HG03521 (cell line): ENCODE measurements at regions not wholly inside any gene's neighbourhood (a gene's known extent, or its start where the extent isn't known, plus 50 kb on each side); places are given as distances from the start of the nearest gene placed in this dataset.
A peak's percentile ranks its signal among the peaks of the same experiment; 100 is the strongest.

Experiments used
- ATAC-seq: cut with Tn5 transposase; IDR thresholded peaks from one replicate; pipeline ENCODE4 v1.9.1; 2021; ENCODE audit warnings: mild to moderate bottlenecking, moderate library complexity; ENCODE audit not compliant: unreplicated experiment

DNA sequence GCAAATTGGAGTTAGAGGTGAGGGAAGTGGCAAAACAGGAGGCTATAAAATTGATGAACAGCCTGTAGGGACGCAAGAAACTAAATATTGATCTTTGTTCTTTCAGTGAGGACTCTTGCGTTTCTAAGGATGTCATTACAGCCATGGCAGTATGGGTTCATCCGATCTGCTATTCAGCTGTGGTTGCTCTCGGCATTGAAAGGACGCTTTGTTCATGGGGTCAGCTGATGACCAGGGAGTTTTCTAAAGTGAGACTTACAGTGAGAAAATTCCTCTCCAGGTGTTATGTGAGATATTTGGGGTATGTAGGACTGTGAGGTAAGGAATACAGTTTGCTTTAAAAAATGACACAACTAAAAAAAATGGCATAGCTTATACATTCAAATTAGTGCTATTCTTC is 52.7 kb upstream of the PELI1 start:
- no peak for ATAC-seq

DNA sequence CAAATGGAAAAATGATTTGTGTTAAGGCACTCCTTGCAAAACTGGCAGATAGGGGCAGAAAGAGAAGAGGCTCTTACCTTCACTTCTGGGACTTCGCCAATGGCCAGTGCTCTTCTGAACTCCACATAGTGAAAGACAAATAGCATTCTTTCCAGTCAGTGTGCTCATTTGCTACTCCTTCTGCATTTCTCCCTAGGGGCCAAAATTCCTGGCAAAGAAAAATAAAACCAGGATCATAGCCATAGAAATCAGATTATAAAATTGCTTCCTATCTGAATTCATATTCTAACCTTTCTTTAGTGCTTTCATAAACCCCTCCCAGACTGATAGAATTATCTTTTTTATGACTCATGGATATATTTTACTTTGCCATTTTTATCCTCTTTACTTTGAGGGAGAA is 56.9 kb upstream of the PELI1 start:
- ATAC-seq, result no peak

DNA sequence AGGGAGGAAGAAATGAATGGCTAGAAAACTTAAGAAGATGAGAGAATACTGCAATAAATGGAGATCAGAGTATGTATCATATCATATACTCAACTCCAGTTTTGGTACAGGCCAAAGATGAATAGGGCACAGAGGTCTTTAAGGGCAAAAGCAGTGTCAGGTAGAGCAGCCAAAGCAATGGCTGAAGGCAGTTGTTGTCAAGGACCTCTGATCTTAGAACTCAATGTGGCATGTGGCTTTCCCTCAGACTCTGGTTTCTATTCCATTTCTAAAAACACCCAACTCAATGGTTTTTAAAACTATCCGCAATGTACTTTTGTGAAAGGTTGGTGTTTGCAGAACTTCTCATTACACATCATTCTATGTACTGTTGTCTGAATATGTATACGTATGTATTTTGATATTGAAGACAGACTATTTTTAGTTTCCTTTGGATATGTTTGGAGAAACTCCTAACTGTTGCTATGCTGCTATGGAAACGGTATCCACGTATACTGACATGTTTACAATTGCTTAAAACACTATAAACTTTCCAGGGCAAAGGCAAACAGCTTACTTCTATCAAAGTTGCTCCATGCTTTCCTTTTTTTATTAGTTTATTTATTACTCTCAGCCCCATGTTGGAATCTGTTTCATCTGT is 58.1 kb upstream of the PELI1 start:
- no peak for ATAC-seq

DNA sequence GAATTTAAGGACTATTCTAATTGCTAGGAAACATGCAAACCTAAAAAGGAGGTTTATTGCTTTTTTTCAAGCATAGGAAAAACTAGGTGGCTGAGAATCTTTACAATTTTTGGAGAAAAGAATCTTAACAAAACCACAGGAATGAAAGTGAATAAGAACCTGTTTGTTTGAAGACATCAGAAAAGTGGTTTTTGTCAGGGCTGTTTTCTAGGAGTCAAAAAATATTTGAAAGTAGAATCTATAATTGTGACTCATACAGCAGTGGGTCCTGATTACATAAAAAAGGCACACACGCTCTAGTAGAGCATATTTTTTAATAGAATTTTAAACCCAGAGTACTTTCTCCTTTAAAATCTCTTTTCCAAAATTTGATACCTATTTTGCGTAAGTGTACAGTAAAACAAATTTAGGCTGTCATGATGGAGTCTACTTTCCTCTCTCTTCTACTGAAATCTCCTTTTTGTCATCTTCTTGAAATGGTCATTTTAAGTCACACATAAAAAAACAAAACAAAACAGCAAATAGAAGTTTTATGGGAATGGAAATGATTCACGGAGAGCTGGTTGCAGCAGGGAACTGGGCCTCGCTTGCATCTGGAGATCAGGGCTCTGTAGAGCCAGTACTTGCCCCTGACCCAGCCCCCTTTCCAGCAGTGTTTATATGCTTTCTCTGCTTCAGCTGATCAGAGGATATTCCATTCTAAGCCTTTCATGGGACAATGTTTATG is 59.1 kb upstream of the PELI1 start:
- no peak for ATAC-seq

DNA sequence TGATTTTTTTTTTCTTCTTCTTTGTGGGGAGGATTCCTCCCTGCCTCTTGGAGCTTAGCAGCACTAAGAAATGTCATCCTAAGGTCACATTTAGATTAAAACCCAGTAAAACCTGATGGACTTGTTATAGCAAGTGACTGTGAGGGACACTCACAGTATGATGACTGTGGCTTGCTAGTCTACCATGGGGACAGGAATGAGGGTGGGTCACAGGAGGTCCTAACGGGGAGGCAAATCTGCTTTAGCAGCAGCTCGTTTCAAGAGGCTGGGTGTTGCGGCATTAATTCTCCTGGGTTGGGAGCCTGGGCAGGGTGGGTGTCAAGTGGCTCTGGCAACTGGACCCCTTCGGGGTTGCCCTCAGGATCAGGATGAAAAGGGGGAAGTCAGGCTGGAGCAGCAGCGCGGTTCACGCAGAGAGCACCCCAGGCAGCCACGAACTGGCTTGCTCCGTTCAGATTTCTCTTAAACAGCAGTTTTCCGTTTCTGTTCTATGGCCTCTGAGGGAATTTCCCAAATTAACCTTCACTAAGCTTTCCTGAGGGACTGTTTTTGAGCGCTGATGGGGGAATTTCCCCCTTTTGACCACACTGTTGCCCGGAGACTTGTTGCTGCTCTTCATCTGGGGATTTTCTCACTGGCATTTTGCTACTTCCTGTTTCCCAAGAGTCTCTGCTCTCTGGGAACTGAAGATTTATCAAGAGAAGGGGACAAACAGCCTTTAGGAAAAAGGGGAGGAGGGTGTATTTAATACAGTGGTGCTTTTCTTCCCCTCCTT is 59.8 kb upstream of the PELI1 start:
- ATAC-seq, result peak; percentile 40

DNA sequence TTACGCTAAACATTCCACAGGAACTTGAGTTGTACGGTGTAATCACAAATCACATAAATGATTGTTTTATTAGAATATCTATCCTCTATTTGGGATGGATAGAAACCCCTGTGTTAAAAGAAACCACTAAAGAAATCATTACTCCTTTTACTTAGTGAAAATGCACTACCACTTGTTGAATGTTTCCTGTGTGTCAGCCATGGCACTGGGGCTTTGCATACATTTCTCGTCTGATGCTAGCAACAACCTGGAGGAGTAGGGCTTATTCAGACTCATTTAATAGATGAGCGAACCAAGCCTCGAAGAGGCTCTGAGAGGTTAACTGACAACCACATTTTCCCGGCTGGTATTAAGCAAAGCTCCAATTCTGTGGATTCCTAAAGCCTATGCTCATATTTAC is 60.5 kb upstream of the PELI1 start:
- no peak for ATAC-seq

DNA sequence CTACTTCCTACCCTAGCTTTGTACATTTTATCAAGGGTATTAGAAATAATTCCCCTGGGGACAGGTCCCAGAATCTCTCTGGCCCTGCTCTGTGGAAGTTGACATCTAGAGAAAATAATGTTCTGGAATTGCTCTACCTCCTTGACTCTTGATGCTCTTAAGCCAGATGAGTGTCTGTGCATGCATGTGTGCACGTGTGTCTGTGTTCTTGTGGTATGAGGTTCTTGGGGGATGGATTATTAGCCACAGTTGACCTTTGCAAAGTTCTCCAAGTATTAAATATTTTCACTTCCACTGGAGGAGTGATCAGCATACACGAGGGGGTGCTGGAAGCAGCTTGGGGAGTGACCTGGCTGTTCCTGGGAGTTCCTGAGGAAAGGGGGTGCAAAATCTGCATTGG is 61.2 kb upstream of the PELI1 start:
- no peak for ATAC-seq

DNA sequence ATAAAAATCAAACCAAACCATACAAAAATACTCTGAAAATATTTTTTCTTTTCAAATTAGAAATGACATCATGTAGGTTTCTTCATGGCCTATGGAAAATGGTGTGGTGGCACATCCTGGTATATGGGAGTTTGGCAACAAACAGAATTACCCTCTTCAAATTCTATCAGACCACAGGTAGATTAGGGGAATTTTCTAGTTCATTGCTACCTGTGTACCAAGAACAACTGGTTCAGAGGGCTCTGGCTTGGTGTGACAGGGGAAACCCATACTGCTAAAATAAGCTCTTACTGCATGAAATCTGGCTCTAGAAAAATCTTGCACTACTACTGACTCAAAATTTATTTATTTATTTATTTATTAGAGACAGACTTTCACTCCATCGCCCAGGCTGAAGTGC is 63.4 kb upstream of the PELI1 start:
- no peak for ATAC-seq

DNA sequence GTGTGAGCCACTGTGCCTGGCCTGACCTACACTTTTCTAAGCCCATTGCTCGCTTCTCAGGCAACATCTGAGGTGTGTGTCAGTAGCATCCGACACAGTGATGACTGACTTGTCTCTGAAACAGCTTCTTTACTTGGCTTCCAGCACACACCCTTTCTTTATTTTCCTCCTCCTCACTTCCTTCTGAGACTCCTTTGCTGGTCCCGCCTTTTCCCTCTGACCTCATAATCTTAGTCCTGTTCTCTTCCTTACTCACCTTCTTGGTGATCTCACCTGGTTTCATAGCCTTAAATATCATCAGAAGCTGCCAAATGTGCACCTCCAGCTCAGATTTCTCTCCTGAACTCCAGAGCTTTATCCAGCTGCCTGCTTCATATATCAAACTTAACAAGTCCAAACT is 66.6 kb upstream of the PELI1 start:
- ATAC-seq, result no peak

DNA sequence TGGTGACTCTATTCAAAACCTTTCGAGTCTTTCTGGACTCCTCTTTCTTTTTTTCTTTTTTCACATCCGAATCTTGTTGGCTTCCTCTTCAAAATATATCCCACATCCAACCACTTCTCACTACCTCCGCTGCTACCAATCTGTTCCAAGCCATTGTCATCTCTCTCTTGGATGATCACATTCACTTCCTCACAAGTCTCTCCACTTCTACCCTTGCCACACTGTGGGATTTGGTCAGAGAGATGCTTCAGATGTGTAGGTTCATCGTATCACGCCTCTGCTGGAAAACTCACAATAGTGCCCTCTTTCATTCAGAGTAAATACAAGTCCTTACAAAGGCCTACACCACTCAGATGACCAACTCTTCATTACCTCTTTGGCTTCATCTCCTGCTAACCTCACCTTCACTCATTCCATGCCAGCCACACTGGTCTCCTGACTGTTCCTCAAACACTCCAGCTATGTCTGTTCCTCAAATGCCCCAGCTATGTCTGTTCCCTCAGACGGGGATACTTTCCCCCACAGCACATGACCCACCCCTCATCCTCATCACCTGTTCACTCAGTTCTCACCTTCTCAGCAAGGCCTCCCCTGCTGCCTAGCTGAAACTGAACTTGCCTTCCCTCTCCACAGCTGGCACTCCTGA is 67.2 kb upstream of the PELI1 start:
- ATAC-seq, result no peak

DNA sequence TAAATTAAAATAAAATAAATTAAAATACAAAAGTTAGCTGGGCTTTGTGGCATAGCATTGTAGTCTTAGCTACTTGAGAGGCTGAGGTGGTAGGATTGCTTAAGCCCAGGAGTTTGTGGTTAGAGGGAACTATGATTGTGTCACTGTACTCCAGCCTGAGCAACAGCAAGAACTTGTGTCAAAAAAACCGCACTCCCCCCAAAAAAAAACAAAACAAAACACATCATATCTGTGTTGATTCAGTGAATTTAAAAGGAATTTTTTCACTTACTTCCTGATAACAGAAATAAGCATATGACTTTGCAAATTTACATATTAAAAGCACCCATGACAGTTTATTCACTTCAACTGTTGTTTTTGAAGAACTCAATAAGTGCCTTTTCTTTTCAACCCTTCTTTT is 68.1 kb upstream of the PELI1 start:
- ATAC-seq, result no peak

DNA sequence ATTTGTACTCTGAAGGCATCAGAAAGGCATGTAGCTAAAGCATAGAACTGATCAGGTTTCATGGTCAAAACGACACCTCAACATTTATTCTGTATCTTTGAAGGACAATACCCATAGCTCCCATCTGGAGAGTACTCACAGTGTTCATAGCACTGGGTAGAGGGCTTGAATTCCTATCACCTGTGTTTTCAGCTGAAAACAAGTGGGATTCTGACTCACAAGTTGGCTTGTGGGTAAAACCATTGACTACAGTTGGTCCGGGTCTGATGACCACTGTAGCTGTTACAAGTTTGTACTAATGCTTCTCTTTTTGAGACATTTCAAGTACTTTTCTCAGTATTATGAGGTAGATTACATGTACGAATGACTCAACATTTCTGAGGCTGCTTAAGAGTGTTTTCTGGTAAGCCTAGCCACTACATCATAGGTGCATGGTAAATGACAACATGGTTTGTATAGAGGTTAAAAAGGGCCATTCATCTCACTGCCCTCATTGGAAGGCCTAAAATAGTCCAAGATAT is 68.6 kb upstream of the PELI1 start:
- ATAC-seq, result peak; percentile 29

DNA sequence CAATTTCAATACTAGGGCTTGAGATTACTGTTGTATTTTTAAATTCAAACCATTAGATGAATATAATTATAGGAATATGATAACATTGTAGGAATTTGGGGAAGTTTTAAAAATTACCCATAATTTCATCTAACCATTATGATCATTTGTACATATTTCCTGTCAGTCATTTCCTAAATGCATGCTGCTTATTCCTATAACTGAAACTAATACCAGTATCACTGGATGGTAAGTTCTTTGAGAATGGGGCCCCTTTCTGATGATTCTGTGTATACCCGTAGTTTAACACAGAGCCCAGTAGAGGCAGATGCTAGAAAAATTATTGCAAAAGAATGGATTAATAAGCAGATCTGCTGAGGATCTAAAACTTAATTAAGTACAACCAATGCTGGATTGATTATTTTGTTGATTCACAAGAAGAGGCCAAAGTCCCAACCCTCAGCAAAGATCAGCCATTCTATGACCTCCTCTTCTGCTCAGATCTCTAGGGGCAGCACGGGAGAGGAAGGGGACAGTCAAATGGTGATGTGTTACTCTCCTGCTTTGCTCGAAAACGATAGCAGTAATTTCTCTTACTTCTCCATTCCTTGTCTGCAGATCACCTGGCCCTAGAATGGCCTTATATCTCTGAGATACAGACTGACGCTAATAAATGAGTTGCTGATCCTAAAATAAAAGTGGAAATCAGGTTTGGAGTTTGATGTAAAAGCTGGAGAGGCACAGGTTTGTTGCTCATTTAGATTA is 69.5 kb upstream of the PELI1 start:
- ATAC-seq, result peak; percentile 53

DNA sequence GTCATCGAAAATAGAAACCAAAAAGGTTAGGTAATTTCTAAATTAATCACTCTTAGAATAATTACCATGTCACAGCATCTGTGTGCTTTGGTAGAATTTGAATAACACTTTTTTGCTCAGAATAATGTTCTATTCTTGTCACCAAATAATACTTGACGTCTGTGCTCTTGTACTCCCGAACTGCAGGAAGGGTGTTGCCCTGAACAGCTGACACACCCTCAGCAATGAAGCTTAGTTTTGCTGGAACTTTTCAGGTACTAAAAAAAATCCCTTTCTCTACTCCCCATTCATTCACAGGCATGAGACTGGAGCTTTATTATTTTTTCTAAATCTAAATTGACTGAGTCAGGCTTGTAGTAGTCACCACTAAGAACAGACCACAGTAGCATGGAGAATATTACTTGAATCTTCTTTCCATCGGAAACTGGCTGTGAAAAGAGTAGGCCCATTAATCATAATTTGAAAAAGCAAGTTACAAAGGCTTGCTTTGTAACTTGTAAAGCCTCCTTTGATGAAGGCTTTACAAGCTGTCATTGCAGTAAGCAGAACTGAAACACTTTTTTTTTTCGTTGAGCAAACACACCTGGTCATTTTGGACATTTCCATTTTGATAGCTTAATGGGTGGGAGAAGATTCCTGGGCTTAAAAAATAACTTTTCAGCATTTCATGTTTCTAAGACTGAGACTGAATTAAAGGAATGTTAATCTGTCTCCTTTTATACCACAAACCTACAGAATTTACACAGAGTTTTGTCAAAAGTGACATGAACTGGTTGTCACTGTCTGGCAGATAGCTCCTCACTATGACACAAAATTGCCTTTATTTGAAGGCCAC is 70.3 kb upstream of the PELI1 start:
- peak; percentile 46 for ATAC-seq

DNA sequence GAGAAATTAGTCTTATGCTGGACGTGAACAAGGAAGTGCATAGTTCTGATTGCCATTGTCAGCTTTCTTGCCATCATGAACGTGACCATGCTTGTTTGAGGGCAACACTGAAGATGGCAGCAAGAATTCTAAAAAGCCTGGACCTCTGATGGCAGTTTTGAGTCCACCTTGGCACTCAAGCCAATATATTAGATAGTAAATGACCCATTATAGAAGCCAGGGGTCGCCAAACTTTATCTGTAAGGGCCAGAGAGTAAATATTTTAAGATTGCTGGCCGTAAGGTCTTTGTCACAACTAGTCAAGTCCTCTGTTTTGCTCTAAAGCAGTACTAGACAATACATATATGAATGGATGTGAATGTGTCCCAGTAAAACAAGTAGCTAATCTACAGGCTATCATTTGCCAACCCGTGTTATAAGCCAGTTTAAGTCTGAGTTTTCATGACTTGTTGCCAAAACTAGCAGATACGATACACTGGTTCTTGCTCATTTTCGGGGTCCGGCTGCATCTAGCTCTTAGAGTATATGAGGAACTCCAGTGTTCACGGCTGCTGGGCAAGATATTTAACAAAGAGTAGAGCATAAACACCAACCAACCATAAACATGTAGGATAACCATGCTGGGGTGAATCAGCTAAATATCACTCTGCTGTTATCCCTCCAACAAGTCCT is 73.1 kb upstream of the PELI1 start:
- no peak for ATAC-seq

DNA sequence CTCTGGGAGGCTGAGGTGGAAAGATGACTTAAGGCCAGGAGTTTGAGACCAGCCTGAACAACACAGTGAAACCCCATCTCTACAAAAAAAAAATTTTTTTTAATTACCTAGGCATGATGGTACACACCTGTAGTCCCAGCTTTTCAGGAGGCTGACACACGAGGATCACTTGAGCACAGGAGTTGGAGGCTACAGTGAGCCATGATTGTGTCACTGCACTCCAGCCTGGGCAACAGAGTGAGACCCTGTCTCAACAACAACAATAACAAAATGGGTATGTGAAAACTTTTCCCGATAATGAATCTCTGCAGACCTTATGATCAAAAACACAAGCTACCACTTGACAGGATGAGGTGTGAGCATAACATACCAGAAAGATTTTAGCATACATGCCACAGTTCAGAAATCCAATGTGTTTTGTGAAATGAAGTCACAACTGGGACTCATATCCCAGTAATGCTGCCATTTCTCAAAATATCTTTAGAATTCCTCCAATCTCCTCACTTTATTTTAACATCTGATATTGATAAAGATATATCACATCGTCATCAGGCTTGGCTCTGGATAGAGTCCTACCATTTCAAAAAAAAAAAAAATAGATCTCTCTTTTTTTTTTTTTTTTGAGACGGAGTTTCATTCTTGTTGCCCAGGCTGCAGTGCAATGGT is 74.0 kb upstream of the PELI1 start:
- no peak for ATAC-seq

DNA sequence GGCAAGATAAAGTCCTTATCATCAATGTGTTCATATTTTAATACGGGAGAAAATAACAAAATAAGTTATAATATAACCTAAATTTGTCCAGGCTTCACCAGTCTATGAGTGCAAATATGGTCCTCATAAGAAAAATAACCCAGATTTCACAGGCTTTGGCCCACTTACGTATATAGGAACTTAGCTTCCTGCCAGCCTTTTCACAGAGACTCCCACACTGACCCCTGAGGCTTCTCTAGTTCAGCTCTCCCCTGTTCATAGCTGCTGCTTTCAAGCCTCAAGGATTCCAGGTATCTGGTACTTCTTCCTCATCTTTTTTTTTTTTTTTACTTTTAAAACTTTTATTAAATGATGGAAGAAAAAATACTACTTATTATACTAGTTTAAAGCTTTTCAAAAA is 74.9 kb upstream of the PELI1 start:
- no peak for ATAC-seq

DNA sequence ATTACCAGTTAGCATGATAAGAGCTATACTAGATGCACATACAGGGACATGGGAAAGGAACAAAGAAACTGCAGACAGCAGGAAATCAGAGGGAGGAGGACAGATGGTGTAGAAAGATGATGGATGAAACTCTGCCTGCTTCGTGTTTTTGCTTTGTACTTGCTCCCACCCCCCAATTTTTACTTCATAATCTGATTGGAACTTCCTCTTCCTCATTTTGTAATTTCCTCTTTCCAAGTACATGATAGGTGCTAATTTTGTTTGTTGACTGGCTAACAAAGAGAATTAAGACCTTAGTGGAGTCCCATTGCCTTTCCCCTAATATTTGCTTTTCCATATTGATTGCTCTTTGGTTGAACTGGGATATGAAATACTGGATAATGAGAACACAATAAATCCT is 76.0 kb upstream of the PELI1 start:
- ATAC-seq, result no peak
